HCEC 1CT (cell line): ENCODE measurements at regions not wholly inside any gene's neighbourhood (a gene's known extent, or its start where the extent isn't known, plus 50 kb on each side); places are given as distances from the start of the nearest gene placed in this dataset.
"Not testable (repeated sequence)": the region's sequence is repeated elsewhere in the genome, so short reads cannot be mapped to it uniquely, and the experiment has no call there.

Source experiments
- DNase-seq: peaks from one replicate; pipeline ENCODE4 v3.0.0-alpha.2; 2017

DNA sequence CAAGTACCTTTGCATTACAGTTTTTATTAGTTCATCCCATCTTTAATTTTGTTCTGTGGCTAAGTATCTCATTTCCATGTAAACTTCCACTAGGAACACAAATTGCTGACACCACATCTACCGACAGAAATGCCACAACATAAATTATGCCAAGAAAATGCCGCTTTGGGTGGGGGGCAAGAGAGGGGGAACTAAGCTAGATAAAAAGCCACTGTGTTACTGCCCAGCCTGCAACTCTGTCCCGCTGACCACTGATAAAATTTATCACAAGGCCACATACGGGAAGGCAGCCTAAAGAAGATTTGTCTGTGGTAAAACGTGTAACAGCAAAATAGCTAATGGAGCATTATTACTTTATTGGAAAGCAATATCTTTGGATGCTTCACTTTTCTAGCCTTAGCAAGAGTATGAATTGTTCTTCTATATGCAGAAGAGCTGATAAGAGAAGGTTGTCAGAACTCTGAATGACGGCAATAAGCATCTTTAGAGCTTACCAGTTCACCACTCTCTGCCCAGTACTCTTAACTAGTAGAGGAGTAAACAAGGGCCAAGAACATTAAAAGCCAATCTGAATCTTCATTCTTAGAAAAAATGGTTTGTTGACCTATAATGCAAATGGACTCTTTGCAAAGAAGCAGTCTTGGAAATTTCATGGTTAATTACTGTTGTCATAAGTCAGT, 172.2 kb upstream of the MEF2C start:
- no peak for DNase-seq

DNA sequence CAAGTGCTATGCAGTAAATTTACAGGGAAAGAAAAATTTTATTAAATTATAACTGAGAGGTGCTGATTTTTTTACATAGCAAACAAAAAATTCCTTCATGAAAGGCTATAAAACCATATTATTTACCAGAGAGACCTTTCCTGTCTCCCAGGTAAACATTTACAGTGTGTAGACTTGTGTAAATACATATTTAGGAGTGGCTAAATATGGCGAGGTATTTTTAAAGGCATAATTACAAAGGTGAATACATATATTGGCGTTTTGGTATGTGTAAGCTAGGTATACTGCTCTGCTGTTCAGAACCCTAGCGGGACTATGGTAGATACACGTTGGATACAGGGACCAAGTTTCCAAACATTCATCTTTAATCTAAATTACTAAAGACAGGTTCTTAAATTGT, 170.6 kb upstream of the MEF2C start:
- DNase-seq = no peak

DNA sequence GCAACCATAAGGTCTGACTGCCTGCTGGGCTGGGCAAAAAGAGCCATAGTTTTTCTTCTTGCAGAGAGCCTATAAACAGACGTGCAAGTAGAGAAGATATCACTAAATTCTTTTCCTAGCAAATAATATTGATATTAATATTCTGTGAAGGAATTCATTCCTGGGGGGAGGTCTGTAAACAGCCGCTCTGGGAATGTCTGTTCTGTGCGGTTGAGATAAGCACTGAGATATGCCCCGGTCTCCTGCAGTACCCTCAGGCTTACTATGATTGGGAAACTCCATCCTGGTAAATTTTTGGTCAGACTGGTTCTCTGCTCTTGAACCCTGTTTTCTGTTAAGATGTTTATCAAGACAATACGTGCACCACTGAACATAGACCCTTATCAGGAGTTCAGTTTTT, 167.1 kb upstream of the MEF2C start:
- DNase-seq = not testable (repeated sequence)

DNA sequence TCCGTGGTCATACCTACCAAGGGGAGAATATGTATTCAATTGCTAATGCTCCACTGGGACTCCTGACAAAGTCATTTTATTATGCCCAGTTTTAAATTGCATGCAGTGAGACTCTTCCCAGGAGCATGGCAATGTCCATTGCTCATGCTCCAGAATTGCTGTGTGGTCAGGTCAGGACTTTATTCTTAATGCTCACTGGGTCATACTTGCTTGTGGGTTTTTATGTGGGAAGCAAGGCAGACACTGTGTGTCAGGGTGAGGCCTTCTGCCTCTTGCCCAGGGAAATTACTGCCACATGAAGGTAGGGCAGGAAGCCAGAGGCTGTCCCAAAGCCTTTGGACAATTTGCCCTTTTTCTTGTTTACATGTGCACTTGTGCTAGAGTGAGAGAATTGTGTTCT, 164.6 kb upstream of the MEF2C start:
- peak; percentile 11 for DNase-seq

DNA sequence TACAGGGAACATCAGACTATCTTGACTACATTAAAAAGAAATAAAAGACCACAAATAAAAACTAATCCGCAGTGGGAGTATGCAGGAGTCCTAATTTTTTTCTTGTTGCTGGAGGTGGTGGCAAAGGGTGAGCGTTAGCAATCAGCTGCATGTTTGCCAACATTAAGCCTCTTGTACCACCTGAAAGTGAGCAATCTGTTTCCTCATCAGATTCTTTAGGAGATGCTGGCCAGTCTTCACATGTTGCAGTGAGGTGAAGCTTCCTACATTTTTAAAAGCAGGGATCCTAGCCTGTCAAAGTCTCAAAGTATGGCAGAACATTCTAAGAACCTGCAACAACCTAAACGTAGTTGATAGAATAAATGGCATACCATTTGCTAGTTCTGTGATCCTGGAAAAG, 162.2 kb upstream of the MEF2C start:
- no peak for DNase-seq

DNA sequence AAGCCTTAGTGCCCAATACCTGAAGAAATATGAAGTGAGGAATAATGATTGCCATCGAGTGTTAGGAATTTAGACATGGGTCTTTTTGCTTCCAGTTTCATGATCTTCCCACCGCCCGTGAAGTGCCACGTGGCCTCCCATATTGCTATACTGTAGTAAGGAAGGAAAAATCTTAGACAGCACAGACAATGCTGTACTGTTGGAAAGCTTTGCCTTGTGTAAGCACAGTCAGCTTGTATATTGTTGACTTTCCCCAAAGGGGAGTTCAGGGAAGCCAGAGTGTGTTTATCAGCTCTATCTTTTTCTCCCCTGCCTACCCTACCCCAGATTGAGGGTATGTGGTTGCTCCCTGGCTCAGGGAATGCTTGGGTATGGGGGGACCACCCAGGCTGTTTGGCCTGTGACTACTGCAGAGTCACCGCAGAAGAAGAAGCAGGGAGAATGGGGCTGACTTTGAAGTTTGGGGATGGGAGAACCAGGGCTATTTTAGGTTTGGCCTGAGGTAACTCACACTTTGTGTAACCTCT, 161.8 kb upstream of the MEF2C start:
- DNase-seq = no peak

DNA sequence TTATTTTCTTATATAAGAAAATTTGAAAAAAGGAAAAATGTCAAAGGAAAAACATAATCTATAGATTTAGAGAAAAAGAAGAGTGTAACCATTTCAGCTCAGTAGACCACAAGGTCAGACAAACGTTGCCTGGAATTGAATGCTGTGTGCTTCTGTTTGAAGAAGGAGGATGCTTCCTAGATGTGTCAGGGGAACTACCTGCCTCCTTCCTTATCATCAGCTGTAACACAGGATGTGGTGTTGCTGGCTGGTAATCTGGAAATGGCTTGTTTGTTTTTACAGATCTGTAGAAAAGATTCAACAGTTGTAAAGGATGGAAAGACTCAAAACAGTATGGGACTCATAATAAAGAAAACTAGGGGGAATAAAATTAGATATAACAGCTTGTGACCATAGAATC, 160.7 kb upstream of the MEF2C start:
- DNase-seq = peak; percentile 1

DNA sequence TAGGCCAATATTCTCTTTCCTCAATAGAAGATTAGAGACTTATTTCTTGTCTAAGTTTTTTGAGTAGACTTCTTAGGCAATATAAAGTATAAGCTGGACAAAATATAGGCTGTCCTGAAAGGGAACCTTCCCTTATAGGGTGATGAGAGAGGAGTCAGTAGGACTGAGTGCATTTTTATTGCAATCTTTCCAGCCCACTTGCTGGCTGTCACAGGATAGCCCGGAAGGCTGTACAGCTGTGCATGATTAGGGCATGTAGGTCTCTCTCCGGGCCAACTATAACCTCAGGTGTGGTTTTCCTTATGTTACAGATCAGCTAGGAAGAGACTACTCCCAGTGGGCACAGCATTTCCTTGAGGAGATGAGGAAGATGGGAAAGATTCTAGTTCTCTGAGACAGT, 159.8 kb upstream of the MEF2C start:
- no peak for DNase-seq

DNA sequence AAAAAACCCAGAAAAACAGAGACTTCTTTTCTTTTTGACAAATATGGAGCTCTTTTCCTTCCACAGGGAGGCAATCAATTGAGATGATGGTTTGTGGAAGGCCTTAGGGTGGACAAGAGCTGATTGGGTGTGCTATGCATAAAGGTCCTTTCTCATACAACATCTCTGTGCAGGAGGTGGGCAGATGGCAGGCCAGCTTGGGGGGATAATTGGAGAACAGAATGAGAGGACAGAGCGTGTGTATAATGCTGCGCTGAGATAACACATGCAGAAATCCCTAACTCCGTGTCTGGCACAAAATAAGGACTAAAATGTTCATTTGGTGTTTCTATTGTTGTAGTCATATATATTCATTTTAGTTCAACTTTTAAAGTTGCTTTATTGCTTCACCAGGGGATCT, 159.0 kb upstream of the MEF2C start:
- no peak for DNase-seq

DNA sequence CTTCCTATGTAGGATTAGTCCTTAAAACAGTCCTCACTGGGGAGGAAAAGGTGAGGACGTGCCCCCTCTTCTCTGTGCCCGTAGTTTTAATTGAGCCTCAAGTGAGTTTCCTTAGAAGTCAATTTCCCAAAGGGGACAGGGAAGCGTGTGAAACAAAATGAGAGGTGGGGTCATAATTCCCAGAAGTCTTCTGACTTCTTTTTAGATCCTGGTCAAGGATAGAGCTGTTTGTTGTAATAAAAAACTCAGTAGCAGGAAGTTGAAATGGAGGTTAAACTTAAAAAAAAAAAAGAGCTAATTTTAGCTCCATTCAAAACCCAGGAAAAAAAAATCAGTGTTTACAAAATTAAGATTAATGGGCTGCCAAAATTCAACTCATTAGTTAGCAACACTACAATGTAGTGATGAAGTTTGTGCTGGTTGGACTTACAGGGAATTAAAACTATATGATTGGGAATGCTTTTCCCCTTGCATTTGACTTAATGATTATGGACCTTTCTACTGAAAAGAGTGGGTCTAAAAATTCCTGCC, 158.3 kb upstream of the MEF2C start:
- no peak for DNase-seq

DNA sequence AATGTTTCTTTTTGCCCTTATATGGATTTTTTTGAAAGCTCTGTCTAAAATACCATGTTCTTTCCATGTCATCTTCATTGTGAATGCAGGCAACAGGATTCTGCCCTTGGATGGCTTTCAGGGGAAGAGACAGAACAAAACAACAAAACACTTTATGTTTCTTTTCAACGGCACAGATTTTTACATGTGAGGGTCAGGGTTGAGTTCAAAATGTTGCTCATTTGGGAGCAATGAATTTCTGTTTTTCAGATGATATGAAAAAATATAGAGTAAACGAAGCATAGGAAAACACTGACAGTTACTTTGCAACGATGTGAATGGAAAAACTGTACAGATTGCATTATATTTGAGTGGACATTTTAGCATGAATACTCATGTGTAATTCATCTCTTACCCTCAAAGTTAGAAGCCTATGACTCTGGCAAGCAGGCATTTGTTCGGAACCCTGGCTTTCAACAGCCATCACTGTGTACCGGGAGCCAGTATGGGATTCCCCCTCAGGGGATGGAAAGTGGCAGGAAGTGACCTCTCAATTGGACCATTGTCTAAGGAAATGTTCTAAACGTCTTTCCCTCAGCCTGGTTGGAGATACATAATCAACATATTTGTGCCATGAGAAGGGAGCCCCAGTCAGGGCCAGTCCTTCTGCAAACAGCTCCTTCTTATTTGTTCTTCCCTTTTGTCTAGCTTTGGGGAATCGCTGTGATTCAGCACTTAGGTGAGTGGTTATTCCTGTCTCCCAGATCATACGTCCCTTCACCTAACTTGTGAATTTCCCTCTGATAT, 153.9 kb upstream of the MEF2C start:
- DNase-seq = no peak

DNA sequence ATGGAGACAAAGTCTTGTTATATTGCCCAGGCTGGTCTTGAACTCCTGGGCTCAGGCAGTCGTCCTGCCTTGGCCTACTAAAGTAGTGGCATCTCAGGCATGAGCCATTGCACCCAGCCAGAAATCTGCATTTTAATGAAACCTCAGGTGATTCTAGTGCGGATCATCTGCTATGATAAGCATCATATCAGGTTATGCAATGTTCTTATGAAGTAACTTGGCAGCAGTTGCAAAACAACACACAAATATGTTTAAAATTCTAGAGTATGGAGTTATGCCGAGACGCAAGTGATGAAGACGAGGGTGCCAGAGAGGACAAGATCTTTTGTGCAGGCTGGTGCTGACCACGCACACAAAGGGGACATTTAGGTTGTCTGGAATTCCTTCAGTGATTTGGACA, 153.2 kb upstream of the MEF2C start:
- no peak for DNase-seq

DNA sequence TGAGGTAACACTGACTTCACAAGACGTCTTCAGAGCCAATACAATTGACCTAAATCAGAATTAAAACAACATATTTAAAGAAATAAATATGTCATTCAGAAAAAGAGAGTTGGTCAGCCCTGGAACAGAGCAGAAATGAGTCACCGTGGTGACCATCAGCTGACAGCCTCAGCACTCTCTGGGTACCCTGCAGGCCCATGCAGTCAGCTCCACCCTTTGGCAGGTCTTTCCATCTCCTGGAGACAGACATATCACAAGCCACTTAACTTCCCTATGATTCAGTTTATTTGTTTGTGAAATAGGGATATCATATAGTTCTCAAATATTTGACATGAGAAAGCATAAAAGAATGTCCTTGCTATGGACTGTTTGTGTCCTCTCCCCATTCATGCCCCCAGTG, 151.6 kb upstream of the MEF2C start:
- peak; percentile 46 for DNase-seq

DNA sequence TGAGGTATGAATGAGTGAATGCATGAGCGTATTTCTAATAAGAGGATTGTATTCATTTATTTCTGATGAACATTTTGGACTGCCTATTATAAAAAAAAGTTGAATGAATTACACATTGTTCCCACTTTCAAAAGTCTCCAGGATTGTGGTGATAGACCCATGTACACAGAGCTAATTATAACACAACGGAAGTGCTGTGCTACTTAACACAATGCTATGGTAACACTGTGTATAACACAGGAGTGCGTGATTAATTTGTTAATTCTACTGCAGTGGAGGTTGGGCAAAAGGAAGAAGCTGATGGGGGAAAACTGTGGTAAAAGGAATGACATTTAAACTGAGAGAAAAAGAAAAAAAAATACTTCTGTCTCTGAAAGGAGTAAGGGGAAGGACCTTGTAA, 147.8 kb upstream of the MEF2C start:
- DNase-seq = no peak

DNA sequence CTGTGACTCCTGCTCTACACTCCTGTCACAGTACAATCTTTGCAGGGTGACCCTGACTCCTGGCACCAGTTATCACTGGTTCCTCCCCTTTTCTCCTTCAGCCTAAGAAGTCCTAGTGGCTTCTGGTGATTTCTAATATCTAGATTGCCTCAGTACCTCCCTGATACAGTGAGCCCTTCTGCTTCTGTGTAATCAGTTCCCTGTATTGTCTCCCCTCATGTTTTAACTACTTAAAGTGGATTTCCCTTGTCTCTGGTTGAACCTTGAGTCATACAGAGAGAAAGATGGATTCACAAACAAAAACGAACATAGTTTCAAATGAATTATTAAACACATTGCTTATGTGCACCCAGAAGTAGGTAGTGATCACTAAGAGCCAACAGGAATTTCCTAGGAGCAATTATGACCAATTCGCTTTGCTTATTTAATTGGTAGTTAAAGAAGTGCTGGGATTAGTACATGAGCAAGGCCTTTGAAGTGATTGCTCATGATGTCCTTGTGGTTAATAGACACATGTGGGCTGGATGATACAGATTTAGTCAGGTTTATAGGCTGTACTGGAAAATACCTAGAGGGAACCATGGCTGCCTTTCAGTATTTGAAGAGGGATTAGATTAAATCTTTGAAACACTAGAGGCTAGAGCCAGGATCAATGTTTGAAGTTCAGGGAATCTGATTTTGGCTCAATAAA, 145.8 kb upstream of the MEF2C start:
- DNase-seq = peak; percentile 74

DNA sequence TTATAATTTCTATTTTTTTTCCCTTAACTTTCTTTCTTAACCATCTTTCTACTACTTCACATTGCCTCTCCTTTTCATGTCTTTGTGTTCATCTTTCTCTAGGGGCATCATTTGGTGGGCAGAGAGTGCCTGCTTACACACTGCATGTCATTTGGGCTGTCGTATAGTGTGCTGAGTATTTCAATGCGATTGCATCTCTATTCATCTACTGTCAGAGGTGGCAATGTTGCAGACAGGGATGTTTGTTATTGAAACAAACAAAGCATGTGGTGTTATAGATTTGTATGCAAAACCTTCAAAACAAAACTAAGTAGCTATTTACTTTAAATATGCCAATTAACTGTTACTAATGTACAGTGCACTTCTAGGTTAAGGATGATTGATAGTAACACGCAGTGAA, 141.1 kb upstream of the MEF2C start:
- no peak for DNase-seq

DNA sequence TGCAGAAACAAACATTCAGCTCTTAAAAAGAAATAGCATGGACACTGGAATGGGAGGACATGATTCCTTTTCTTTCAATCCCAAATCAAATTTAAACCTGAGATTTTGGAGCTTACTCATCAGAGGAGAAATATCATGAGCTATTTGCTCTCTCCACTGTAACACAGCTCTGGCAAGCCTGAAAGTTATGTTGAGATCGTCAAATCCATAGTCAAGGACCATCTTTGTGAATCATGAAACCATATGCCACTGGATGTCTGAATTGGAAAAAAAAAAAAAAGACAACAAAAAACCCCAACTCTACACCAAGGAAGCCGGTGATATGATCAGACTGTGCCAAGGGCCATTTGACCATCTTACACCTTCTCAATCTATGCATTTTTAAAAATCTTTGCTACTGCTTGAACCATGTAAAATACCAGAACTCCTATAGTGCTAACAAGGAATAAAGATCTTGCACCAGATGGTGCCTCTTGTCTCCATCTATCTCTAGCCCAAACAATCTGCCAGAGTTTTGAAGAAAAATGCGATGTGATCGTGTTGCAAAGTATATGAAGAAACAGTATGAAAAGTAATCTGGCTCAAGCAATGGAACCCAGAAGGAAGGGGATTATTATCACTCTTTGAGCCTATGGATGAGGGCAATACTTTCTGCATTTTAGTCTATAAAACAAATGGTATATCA, 138.1 kb upstream of the MEF2C start:
- DNase-seq = no peak

DNA sequence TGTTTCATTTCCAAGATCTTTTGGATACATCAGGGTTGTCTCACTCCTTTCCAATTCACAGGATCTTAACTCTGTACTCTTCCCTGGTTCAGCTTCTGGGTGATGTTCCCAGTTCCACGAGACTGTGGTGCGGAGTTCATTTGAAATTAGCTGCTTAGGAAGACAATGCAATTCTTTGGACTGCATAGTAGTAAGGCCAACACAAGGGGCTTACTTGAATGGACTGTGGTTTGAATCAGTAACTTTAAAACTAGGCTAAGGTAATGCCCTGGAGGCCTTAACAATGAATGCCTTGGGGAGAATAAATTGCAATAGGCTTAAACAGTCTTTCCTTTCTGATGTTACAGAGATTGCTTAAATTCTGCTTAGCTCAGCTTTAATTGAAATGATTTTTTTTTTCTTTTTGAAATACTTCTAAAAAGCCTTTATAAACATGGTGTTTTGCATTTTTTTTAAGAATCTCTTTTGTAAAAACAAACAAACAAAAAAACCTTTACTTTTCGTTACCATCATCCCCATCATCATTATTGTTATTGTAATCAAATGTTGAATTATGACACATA, 133.8 kb upstream of the MEF2C start:
- DNase-seq = no peak

DNA sequence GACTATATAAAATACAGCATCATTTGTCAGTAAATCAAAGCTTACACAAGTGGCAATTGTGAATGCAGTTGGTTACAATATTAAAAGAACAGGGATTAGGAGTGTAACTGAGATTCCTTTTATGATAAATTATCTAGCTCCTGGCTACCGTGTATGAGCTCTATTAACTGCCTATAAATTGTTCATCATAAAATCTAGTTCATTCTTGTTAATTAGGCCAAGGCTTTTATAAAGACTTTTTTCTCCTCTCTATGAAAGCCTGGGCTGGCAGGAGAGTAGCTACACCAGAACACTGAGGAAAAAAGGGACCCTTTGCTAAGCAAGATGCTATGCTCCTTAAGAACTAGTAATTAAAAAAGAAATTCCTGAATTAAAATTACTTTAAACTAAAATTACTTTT, 132.4 kb upstream of the MEF2C start:
- no peak for DNase-seq

DNA sequence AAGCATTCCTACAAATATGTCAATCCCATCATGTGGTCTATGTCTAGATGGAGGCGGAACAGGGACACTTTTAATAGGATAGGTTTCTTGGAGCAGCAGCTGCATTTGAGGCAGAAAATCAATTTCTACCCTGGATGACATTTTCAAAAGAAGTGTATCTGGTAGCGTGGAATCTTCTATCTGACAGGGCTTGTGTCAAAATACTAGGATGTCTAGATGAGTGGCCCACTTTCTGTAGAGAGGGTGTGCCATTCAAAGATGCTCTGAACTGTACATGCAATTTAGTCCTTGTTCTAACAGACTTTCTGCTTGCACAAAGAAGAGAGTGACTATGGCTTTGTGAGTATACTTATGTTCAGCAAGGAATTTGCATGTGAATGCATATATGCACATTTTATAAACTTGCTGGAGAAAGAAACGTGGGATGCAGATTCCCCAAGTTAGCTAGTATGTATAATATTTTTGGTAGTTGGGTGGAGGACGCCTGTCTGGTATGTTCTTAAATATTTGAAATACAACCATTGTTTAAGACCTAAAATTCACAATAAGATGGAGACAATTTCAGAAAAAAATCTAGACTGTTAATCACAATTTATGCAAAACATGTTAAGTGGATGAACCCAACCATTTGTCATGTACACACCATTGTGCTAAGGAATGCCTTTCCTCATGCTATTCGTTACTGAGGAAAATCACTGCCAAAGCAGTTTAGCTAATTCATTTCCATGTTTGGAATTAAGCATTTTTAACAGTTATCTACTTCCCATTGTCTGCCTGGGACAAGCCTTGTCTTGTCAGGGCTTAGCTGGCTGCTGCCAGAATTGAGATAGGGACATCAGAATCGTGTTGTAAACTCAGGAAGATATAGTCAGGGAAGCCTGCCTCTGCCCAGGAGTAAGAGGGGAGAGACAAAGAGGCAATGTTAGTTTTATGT, 129.1 kb upstream of the MEF2C start:
- no peak for DNase-seq

DNA sequence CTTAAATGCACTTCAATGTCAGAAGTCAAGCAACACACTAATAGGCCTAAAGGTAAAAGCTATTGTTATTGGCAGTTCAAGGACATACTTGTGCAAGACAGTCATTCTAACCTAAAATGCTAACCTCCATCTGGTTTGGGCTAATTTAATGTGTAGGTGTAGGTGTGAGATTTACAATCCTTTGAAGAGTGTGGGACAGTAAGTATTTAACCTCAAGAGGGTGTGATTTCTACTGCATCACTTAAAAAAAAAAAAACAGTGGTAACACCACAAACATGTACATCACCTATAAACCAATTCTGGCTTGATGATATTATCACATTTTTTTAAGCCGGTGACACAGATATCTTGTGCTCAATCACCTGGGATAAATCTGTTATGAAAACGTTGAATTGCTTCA, 127.5 kb upstream of the MEF2C start:
- no peak for DNase-seq

DNA sequence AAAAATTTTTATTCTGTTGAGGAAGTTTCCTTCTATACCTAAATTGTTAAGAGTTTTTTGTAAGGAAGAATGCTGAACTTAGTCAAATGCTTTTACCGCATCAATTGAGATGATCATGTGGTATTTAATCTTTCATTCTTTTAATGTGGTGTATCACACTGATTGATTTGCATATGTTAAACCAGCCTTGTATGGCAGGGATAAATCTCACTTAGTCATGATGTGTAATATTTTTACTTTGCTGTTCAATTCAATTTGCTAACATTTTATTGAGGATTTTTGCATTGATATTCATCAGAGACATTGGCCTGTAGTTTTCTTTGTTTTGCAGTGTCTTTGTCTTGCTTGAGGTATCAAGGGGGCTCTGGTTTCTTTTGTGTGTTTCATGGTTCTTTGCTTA, 125.3 kb upstream of the MEF2C start:
- DNase-seq = no peak
